HepG2 (cell line): ENCODE measurements at regions not wholly inside any gene's neighbourhood (a gene's known extent, or its start where the extent isn't known, plus 50 kb on each side); places are given as distances from the start of the nearest gene placed in this dataset.
A peak's percentile ranks its signal among the peaks of the same experiment; 100 is the strongest.

Experiments used
- ATF2 ChIP-seq: sonication (generic); formaldehyde crosslinking; IDR thresholded peaks from 2 replicates; pipeline ENCODE4 v1.4.0; 2020; ENCODE audit warnings: missing genetic modification reagents
- BCLAF1 ChIP-seq: fragments of 450-650 bp; IDR thresholded peaks from 2 replicates; pipeline ENCODE4 v1.6.1; 2017; ENCODE audit warnings: mild to moderate bottlenecking
- DR1 ChIP-seq: sonication (generic); formaldehyde crosslinking; IDR thresholded peaks from 2 replicates; pipeline ENCODE4 v1.8.0; 2021; ENCODE audit warnings: mild to moderate bottlenecking, missing genetic modification reagents, inconsistent platforms
- ESRRA ChIP-seq: sonication (generic); formaldehyde crosslinking; IDR thresholded peaks from 2 replicates; pipeline ENCODE4 v1.5.1; 2020; ENCODE audit warnings: mild to moderate bottlenecking, low read depth, missing genetic modification reagents
- GLMP ChIP-seq: sonication (generic); formaldehyde crosslinking; IDR thresholded peaks from 2 replicates; pipeline ENCODE4 v1.9.0; 2021; ENCODE audit warnings: missing genetic modification reagents, mild to moderate bottlenecking, borderline replicate concordance
- GZF1 ChIP-seq: sonication (generic); formaldehyde crosslinking; IDR thresholded peaks from 2 replicates; pipeline ENCODE4 v1.5.1; 2020; ENCODE audit warnings: mild to moderate bottlenecking, missing genetic modification reagents
- PHF21A ChIP-seq: sonication (generic); formaldehyde crosslinking; IDR thresholded peaks from 2 replicates; pipeline ENCODE4 v1.5.0; 2020; ENCODE audit warnings: mild to moderate bottlenecking, missing genetic modification reagents
- RXRA ChIP-seq: sonication (generic); formaldehyde crosslinking; IDR thresholded peaks from 2 replicates; pipeline ENCODE4 v1.5.1; 2020; ENCODE audit warnings: missing genetic modification reagents
- TAF1 ChIP-seq: sonication (generic); formaldehyde crosslinking; IDR thresholded peaks from 2 replicates; pipeline ENCODE4 v1.4.0; 2020; ENCODE audit warnings: missing genetic modification reagents
- TBP ChIP-seq: sonication (generic); formaldehyde crosslinking; IDR thresholded peaks from 2 replicates; pipeline ENCODE4 v1.5.0; 2020; ENCODE audit warnings: missing genetic modification reagents
- ZNF224 ChIP-seq: sonication (generic); formaldehyde crosslinking; IDR thresholded peaks from 2 replicates; pipeline ENCODE4 v1.5.0; 2020; ENCODE audit warnings: mild to moderate bottlenecking, missing genetic modification reagents
- ZNF629 ChIP-seq: sonication (generic); formaldehyde crosslinking; conservative IDR thresholded peaks from 2 replicates; pipeline ENCODE4 v1.5.0; 2020; ENCODE audit warnings: missing genetic modification reagents
- ZNF687 ChIP-seq: sonication (generic); formaldehyde crosslinking; IDR thresholded peaks from 2 replicates; pipeline ENCODE4 v1.5.1; 2020; ENCODE audit warnings: mild to moderate bottlenecking, missing genetic modification reagents, moderate library complexity
- ZNF709 ChIP-seq: sonication (generic); formaldehyde crosslinking; IDR thresholded peaks from 2 replicates; pipeline ENCODE4 v1.5.0; 2020; ENCODE audit warnings: mild to moderate bottlenecking, missing genetic modification reagents
- ZNF766 ChIP-seq: sonication (generic); formaldehyde crosslinking; IDR thresholded peaks from 2 replicates; pipeline ENCODE4 v1.5.0; 2020; ENCODE audit warnings: missing genetic modification reagents, borderline replicate concordance
- ZNF773 ChIP-seq: sonication (generic); formaldehyde crosslinking; IDR thresholded peaks from 2 replicates; pipeline ENCODE4 v1.4.0; 2020; ENCODE audit warnings: missing genetic modification reagents, borderline replicate concordance
- ZNF788 ChIP-seq: sonication (generic); formaldehyde crosslinking; IDR thresholded peaks from 2 replicates; pipeline ENCODE4 v1.5.0; 2020; ENCODE audit warnings: mild to moderate bottlenecking, missing genetic modification reagents, borderline replicate concordance
- ZNF891 ChIP-seq: sonication (generic); formaldehyde crosslinking; IDR thresholded peaks from 2 replicates; pipeline ENCODE4 v1.5.0; 2020; ENCODE audit warnings: mild to moderate bottlenecking, missing genetic modification reagents
- TF ChIP-seq, protein P1 (sequence below): sonication (generic); formaldehyde crosslinking; IDR thresholded peaks from 2 replicates; pipeline ENCODE4 v1.5.1; 2020; ENCODE audit warnings: mild to moderate bottlenecking, missing genetic modification reagents, borderline replicate concordance

DNA sequence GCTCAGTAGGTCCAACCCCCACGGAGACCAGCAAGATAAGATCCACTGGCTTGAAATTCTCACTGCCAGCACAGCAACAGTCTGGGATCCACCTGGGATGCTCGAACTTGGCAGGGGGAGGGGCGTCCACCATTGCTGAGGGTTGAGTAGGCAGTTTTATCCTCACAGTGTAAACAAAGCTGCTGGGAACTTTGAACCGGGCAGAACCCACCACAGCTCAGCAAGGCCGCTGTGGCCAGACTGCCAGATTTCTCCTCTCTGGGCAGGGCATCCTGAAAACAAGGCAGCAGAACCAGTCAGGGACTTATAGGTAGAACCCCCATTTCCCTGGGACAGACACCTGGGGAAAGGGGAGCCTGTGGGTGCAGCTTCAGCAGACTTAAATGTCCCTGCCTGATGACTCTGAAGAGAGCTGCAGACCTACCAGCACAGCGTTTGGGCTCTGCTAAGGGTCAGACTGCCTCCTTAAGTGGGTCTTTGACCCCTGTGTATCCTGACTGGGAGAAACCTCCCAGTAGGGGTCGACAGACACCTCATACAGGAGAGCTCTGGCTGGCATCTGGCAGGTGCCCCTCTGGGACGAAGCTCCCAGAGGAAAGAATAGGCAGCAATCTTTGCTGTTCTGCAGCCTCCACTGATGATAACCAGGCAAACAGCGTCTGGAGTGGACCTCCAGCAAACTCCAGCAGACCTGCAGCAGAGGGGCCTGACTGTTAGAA is 782.4 kb upstream of the EYS start (continued):
- TF ChIP-seq ZNF687, result peak; percentile 28
- TF ChIP-seq GZF1 (CRISPR knock-in tag), result no peak
- no peak for TF ChIP-seq TAF1 (CRISPR knock-in tag)
- 0 out of 2 replicates have a peak, but pooled peaks have one; percentile 15 for TF ChIP-seq ZNF709 (CRISPR knock-in tag)
- no peak; the same call in 1 of the 2 replicates for TF ChIP-seq ZNF891
- TF ChIP-seq ZNF224 (CRISPR knock-in tag), result no peak
- TF ChIP-seq DR1 (CRISPR knock-in tag), result peak; percentile 43; the same call in 1 of the 2 replicates
- TF ChIP-seq ESRRA, result no peak
- TF ChIP-seq ZNF773 (CRISPR knock-in tag), result no peak
- TF ChIP-seq RXRA (CRISPR knock-in tag), result no peak
- no peak for TF ChIP-seq ZNF766 (CRISPR knock-in tag)
- TF ChIP-seq ZNF629 (CRISPR knock-in tag), result no peak
- TF ChIP-seq BCLAF1, result no peak
- TF ChIP-seq, protein P1, sequence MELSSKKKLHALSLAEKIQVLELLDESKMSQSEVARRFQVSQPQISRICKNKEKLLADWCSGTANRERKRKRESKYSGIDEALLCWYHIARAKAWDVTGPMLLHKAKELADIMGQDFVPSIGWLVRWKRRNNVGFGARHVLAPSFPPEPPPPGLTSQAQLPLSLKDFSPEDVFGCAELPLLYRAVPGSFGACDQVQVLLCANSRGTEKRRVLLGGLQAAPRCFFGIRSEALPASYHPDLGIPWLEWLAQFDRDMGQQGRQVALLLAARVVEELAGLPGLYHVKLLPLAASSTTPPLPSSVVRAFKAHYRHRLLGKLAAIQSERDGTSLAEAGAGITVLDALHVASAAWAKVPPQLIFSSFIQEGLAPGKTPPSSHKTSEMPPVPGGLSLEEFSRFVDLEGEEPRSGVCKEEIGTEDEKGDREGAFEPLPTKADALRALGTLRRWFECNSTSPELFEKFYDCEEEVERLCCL (CRISPR knock-in tag), result no peak
- 0 out of 2 replicates have a peak, but pooled peaks have one; percentile 18 for TF ChIP-seq ATF2 (CRISPR knock-in tag)
- no peak for TF ChIP-seq GLMP (CRISPR knock-in tag)
- no peak for TF ChIP-seq TBP (CRISPR knock-in tag)
- peak; percentile 35; the same call in 1 of the 2 replicates for TF ChIP-seq ZNF788 (CRISPR knock-in tag)
- TF ChIP-seq PHF21A (CRISPR knock-in tag), result peak; percentile 81
